Activated CD8-positive, alpha-beta memory T cell treated with anti-CD3 and anti-CD28 coated beads, Interleukin-2, amount 10 ng/mL, durations not matched to agents 7 days and 5 days (primary cell): ENCODE measurements at regions not wholly inside any gene's neighbourhood (a gene's known extent, or its start where the extent isn't known, plus 50 kb on each side); places are given as distances from the start of the nearest gene placed in this dataset.

Experiments used
- ATAC-seq: fragments of 150-1000 bp; cut with Tn5 transposase; one replicate; pipeline ENCODE4 v1.10.0; 2021; ENCODE audit warnings: moderate library complexity
- CTCF ChIA-PET: fragments of 350-600 bp; sonication (Branson Sonifier 250); formaldehyde crosslinking; loops from one replicate; lab custom pipeline; 2021; ENCODE audit warnings: antibody characterized with exemption; lab: Charles Lee
- DNase-seq: peaks from one replicate; pipeline ENCODE4 v3.0.0-alpha.2; 2020
- H3K27ac Mint-ChIP-seq: one replicate; pipeline ENCODE4 v1.8.0; 2021; ENCODE audit warnings: mild to moderate bottlenecking, mixed read lengths
- H3K27me3 Mint-ChIP-seq: one replicate; pipeline ENCODE4 v1.8.0; 2021; ENCODE audit warnings: mixed read lengths
- H3K36me3 Mint-ChIP-seq: one replicate; pipeline ENCODE4 v1.8.0; 2021; ENCODE audit warnings: mild to moderate bottlenecking, mixed read lengths
- H3K4me1 Mint-ChIP-seq: one replicate; pipeline ENCODE4 v1.8.0; 2021; ENCODE audit warnings: mixed read lengths
- H3K4me3 Mint-ChIP-seq: one replicate; pipeline ENCODE4 v1.8.0; 2021; ENCODE audit warnings: mild to moderate bottlenecking, moderate library complexity, mixed read lengths
- H3K9me3 Mint-ChIP-seq: one replicate; pipeline ENCODE4 v1.8.0; 2022; ENCODE audit warnings: low read depth, mixed read lengths

DNA sequence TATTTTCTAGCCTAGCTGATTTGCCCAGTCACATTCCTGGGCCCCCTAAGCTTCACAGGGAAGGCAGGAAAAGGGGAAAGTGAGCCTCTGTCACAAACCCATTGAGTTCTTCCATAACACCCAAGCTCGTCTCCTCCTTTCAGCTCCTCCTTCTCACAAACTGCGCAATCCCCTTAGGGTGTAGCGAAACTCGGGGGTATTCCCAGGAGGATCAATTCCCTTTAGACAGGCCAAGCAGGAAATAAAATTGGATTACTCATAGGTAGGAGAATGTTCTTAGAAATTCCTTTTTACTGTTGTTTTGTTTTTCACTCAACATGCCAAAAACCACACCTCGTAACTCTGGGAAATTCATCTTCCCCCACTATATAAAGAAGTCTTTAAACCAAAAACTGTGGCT lies 139.3 kb downstream of the IRS2 start:
- Mint-ChIP-seq H3K27me3 (no peaks in the 10 kb centered on the region), H3K4me3 (no peak overlapping the region), H3K4me1 (no peaks in the 10 kb centered on the region), H3K27ac (no peak overlapping the region), H3K9me3 (peaks cover under 1% of the 10 kb centered on the region), H3K36me3 (no peaks in the 10 kb centered on the region)
- ATAC-seq (no peak), DNase-seq (no peak)
- CTCF ChIA-PET = no interaction called here

DNA sequence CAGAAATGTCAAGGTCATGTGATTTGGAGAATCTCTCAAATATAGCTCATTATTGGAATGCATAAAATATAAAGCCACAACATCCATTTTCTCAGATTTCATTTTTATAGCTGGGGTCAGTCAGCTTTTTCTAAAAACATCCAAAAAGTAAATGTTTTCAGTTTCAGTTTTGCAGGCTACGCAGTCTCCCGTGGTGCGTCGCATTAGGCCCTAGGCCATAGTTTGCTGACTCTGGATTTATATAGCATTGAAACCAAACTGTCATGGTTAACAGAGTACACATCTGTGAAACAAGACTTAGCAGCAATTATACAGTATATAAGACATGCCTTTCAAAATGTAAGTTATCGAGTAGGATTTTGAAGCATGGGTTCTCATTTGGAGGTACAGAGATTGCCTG lies 140.0 kb downstream of the IRS2 start:
- H3K9me3 Mint-ChIP-seq = peaks cover 4% of the 10 kb centered on the region
- no peaks in the 10 kb centered on the region for H3K27me3 Mint-ChIP-seq
- no peak for DNase-seq
- H3K4me3 Mint-ChIP-seq = no peak overlapping the region
- H3K36me3 Mint-ChIP-seq = no peaks in the 10 kb centered on the region
- CTCF ChIA-PET = no interaction called here
- no peak for ATAC-seq
- H3K27ac Mint-ChIP-seq = no peak overlapping the region
- no peaks in the 10 kb centered on the region for H3K4me1 Mint-ChIP-seq

DNA sequence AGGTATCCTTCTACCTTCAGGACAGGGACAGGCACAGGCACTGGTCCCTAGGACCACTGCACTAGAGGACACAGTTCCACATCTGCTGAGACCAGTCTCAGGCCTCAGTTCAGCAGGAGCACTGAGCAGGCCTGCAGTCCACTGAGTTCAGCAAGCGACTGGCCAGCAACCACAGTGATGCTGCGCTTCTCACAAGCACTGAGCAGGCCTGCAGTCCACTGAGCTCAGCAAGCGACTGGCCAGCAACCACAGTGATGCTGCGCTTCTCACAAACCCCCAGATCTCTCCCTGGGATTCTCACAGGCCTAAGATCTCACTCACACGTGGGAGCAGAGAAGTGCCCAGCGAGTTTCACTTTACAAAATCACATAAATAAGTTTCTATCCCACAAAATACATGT lies 140.6 kb downstream of the IRS2 start:
- DNase-seq (no peak), ATAC-seq (no peak)
- Mint-ChIP-seq H3K36me3 (no peaks in the 10 kb centered on the region), H3K27ac (no peak overlapping the region), H3K4me3 (no peak overlapping the region), H3K9me3 (peaks cover 6% of the 10 kb centered on the region), H3K27me3 (no peaks in the 10 kb centered on the region), H3K4me1 (no peaks in the 10 kb centered on the region)
- CTCF ChIA-PET = no interaction called here

DNA sequence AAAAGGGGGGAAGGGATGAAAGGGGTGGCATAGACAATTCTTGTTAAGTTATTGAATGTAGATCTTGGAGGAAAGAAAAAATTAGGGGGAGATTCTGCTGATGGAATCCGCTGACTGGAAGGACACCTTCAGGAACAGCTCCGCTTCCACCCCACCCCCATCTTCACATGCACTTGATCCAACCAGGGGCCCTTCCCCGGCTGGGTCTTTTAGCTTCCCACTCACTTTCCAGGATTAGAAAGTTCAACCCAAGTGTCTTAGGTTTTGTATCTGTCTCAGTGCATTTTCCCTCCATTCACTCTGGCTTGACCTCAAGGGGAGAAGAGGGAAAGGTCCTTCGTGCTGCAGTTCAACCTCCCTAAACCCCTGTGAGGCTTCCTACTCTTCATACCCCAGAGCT lies 141.4 kb downstream of the IRS2 start:
- H3K36me3 Mint-ChIP-seq = no peaks in the 10 kb centered on the region
- H3K27ac Mint-ChIP-seq = no peak overlapping the region
- H3K4me3 Mint-ChIP-seq = no peak overlapping the region
- H3K9me3 Mint-ChIP-seq = peaks cover 12% of the 10 kb centered on the region
- no peaks in the 10 kb centered on the region for H3K27me3 Mint-ChIP-seq
- DNase-seq (no peak), ATAC-seq (no peak)
- H3K4me1 Mint-ChIP-seq = no peaks in the 10 kb centered on the region
- CTCF ChIA-PET = no interaction called here

DNA sequence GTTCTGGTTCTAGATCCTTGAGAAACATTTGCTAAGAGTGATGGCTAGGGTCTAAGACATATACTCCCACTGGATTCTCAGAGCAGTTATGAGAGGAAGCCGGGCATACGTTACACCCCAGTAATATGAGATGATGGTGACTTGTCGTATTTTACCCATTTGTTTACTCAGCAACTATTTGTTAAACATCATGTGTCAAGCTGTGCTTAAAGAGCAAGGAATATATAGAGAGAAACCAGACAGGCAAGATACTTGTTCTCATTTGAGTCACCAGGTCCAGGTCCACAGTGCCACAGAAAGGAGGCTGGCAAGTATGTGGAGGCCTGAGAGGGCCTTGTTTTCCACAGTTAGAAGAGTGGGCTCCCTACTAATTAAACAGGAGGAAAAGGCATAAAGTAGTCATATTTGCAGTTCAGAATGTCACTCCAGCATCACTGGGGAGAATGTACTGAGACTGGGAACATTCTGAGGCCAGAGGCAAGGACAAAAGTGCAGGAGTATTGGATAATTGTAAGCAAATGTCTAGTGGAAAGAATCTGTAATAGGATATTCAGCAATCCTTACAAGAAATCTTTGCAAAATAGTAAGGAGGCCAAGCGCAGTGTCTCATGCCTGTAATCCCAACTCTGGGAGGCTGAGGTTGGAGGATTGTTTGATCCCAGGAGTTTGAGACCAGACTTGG lies 142.2 kb downstream of the IRS2 start:
- H3K27ac Mint-ChIP-seq = no peak overlapping the region
- H3K4me3 Mint-ChIP-seq = no peak overlapping the region
- peaks cover 15% of the 10 kb centered on the region for H3K9me3 Mint-ChIP-seq
- CTCF ChIA-PET = no interaction called here
- ATAC-seq (no peak), DNase-seq (no peak)
- no peaks in the 10 kb centered on the region for H3K27me3 Mint-ChIP-seq
- H3K36me3 Mint-ChIP-seq = no peaks in the 10 kb centered on the region
- H3K4me1 Mint-ChIP-seq = no peaks in the 10 kb centered on the region

DNA sequence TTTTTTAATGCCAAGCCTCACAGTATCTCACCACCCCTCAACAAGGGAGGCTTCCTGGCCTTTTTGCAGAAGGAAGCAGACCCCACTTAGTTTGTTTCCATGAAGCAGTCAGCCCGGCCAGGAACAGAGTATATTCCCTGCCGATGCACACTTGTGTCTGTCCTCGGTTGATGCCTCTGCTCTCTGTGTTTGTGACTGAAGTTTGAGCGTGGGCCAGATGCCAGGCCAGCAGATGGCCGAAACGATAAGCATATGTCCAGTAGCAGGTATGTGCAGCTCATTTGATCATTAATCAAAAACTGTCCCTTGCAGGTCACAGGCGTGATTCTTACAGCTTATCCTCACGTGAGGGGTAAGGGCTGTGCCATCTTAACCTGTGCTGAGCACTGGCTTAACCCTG lies 144.0 kb downstream of the IRS2 start:
- no peaks in the 10 kb centered on the region for H3K36me3 Mint-ChIP-seq
- no peak overlapping the region for H3K27ac Mint-ChIP-seq
- peaks cover 15% of the 10 kb centered on the region for H3K9me3 Mint-ChIP-seq
- H3K27me3 Mint-ChIP-seq = no peaks in the 10 kb centered on the region
- DNase-seq = no peak
- no peaks in the 10 kb centered on the region for H3K4me1 Mint-ChIP-seq
- no peak for ATAC-seq
- CTCF ChIA-PET = no interaction called here
- H3K4me3 Mint-ChIP-seq = no peak overlapping the region

DNA sequence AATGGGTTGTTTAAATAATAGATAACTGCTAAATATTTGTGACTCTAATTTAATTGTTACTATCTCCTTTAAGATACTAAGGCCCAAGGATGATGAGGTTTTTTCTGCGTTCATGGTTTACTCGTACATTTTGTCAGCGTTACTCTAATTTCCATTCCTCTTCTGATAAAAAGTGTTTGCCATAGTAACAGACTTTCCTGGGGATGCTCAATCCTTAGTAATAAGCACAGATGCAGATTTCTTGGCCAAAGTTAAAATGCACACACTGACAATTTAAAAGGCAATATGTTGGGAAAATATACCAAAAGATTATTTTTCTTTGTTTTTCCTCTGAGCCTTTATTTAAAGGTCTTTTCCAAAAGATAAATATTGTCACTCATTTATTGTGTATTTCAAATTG lies 149.6 kb downstream of the IRS2 start:
- ATAC-seq (no peak), DNase-seq (no peak)
- Mint-ChIP-seq H3K27me3 (no peaks in the 10 kb centered on the region), H3K4me3 (no peak overlapping the region), H3K36me3 (peaks cover 2% of the 10 kb centered on the region), H3K4me1 (no peaks in the 10 kb centered on the region), H3K27ac (no peak overlapping the region), H3K9me3 (peaks cover 20% of the 10 kb centered on the region)
- CTCF ChIA-PET = no interaction called here

DNA sequence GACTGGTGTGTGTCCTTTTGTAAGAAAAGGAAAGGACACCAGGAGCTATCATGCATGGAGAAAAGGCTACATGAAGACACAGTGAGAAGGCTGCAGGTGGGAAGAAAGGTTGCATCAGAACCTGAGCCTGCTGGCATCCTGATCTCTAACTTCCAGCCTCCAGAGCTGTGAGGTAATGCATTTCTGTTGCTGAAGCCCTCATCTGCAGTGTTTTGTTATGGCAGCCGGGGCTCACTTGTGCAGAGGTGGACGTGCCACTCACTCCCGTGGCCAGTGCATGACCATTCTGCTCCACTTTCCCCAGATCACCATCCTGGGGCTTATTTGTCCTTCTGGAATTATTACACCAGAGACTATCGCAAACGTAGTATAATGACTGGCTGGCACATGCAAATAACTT lies 155.3 kb downstream of the IRS2 start:
- ATAC-seq (no peak), DNase-seq (no peak)
- H3K4me1 Mint-ChIP-seq = no peaks in the 10 kb centered on the region
- peaks cover 2% of the 10 kb centered on the region for H3K36me3 Mint-ChIP-seq
- no peak overlapping the region for H3K27ac Mint-ChIP-seq
- peaks cover 9% of the 10 kb centered on the region for H3K9me3 Mint-ChIP-seq
- CTCF ChIA-PET = no interaction called here
- no peaks in the 10 kb centered on the region for H3K27me3 Mint-ChIP-seq
- no peak overlapping the region for H3K4me3 Mint-ChIP-seq

DNA sequence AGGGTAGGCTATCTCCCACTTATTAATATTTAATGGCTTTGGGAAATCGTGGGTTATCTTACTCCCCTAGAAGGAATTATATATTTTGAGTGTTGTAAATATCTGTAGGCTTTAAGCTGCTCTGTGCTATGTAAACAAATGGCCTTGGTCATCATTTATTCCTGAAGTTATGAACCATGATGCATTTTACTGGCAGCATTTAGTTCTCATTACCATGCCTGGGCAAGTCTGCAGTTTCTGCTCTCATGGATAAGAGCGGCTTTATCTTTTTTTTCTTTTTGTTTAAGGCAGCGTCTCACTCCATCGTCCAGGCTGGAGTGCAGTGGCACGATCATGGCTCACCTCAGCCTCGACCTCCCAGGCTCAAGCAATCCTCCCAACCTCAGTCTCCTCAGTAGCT lies 156.1 kb downstream of the IRS2 start:
- DNase-seq = no peak
- Mint-ChIP-seq H3K27ac (no peak overlapping the region), H3K36me3 (peaks cover 2% of the 10 kb centered on the region), H3K4me3 (no peak overlapping the region), H3K9me3 (peaks cover 9% of the 10 kb centered on the region), H3K4me1 (no peaks in the 10 kb centered on the region), H3K27me3 (no peaks in the 10 kb centered on the region)
- ATAC-seq = no peak
- CTCF ChIA-PET = no interaction called here

DNA sequence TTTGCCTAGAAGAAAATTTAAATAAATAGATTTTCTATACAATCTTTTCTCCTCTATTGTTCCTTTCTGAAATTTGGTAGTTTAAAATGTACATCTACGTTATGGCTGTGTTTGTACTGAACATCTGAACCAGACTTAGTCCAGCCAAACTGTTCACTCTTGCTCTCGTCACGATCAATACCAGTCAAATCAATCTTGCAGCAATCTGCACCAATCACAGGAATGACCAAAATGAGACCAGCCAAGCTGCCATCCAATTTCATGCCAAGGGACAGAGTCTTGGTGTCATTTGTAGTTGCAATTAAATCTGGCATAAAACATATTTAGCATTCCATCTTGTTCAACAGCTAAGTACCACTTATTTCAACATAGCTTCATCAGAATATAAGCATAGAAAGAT lies 156.6 kb downstream of the IRS2 start:
- H3K9me3 Mint-ChIP-seq = peaks cover 6% of the 10 kb centered on the region
- CTCF ChIA-PET = no interaction called here
- H3K27me3 Mint-ChIP-seq = no peaks in the 10 kb centered on the region
- no peak overlapping the region for H3K27ac Mint-ChIP-seq
- no peak overlapping the region for H3K4me3 Mint-ChIP-seq
- DNase-seq (no peak), ATAC-seq (no peak)
- peaks cover 2% of the 10 kb centered on the region for H3K36me3 Mint-ChIP-seq
- H3K4me1 Mint-ChIP-seq = no peaks in the 10 kb centered on the region

DNA sequence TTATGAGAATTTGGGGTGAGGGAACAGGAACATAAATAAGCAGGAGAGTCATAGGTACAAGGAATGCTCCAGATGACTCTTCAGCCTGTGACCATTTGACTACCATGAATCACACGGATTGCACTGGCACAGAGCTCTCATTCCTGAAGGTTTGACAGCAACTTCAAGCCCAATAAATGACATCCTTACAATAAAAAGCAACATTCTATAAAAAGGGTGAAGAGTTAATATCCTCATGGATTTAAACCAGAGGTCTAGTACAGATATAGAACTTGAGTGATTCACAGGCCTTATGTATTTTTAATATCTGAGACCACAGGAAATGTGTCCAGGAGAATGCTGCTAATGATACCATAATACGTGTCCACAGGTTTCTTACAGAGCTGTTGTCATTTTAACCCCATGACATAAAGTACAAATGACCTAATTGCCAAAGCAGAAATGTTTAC lies 158.1 kb downstream of the IRS2 start:
- Mint-ChIP-seq H3K4me3 (no peak overlapping the region), H3K36me3 (peaks cover 2% of the 10 kb centered on the region), H3K9me3 (peaks cover 3% of the 10 kb centered on the region), H3K4me1 (no peaks in the 10 kb centered on the region), H3K27me3 (no peaks in the 10 kb centered on the region), H3K27ac (no peak overlapping the region)
- CTCF ChIA-PET = no interaction called here
- ATAC-seq = no peak
- no peak for DNase-seq

DNA sequence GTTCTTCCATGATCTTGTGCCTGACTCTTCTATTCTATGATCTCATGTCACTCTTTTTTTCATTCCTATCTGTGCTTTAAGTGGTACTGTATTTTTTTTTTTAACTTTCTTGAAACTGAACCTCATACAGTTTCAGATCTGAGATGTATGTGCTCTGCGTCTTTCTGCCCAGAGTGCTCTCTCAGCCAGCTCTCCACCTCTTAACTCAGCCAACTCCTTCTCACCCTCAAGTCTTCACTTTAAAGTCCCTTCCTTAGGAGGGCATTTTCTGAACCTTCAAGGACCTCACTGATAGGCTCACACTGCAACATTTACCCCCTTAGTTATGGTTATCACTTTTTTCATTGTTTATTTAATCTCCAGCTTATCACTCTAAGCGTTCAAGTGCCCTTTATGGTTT lies 158.7 kb downstream of the IRS2 start:
- Mint-ChIP-seq H3K9me3 (no peaks in the 10 kb centered on the region), H3K36me3 (no peaks in the 10 kb centered on the region), H3K4me3 (no peak overlapping the region), H3K4me1 (no peaks in the 10 kb centered on the region), H3K27ac (no peak overlapping the region), H3K27me3 (no peaks in the 10 kb centered on the region)
- ATAC-seq (no peak), DNase-seq (no peak)
- CTCF ChIA-PET = no interaction called here

DNA sequence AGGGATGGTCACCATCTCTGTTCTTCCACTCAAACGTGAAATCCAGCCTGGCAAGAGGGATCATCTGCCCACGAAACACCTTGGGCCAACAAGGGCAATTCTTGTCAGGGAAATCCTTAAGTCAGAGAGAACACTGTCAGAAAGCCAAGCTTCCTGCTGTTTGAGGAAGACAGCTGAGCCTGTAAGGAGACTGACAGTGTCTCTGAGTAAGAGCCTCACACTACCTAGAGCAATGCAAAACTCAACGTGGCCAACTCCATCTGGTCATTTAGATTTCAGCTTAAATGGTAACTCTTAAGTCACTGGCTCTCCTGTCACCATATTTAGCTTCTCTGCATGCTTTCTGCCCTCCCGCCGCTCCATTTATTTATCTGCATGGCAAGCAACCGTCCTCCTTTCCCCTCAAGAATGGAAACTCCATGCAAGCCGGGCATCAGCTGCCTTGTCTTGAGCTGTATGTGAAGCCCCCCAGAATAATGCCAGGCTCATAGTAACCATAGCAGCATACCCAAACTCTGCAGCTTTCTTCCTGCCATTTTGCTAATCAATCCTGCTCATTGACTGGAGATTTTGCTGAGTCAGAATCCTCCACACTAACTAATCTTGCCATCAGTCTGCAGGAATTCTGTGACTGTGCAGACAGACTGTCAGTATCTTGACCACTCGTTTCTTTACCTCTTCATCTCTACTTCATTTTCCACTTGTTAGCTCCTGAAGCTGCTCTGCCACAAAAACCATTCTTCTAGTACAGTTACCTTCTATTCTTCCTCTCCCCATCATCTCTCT lies 159.8 kb downstream of the IRS2 start:
- Mint-ChIP-seq H3K27me3 (no peaks in the 10 kb centered on the region), H3K9me3 (no peaks in the 10 kb centered on the region), H3K4me1 (no peaks in the 10 kb centered on the region), H3K4me3 (no peak overlapping the region), H3K27ac (no peak overlapping the region), H3K36me3 (no peaks in the 10 kb centered on the region)
- CTCF ChIA-PET = no interaction called here
- DNase-seq = no peak
- ATAC-seq = no peak

DNA sequence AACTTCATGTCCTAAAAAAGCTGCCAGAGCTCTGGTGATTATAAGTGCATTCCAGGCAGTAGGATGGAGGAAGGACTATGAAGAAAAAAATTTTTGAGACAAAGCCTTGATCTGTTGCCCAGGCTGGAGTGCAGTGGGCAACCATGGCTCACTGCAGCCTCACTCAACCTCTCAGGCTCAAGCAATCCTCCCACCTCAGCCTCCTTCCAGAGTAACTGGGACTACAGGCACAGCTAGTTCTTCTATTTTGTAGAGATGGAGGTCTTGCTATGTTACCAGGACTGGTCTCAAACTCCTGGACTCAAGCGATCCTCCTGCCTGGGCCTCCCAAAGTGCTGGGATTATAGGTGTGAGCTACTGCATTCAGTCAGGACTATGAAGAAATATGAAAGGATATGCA lies 161.2 kb downstream of the IRS2 start:
- Mint-ChIP-seq H3K27ac (no peak overlapping the region), H3K4me3 (no peak overlapping the region), H3K9me3 (no peaks in the 10 kb centered on the region), H3K27me3 (no peaks in the 10 kb centered on the region), H3K36me3 (no peaks in the 10 kb centered on the region), H3K4me1 (no peaks in the 10 kb centered on the region)
- CTCF ChIA-PET = no interaction called here
- ATAC-seq (no peak), DNase-seq (no peak)
